SK-N-MC (cell line): ENCODE measurements at regions not wholly inside any gene's neighbourhood (a gene's known extent, or its start where the extent isn't known, plus 50 kb on each side); places are given as distances from the start of the nearest gene placed in this dataset.

Source experiments
- DNase-seq: peaks from one replicate; pipeline ENCODE4 v3.0.0-alpha.2; 2011; ENCODE audit warnings: low read depth, low spot score
- H3K27ac ChIP-seq: fragments of 200-600 bp; sonication (generic); 2 replicates; pipeline ENCODE4 v1.5.1; 2016; ENCODE audit warnings: mixed run types
- H3K36me3 ChIP-seq: fragments of 200-600 bp; sonication (generic); 2 replicates; pipeline ENCODE4 v1.6.1; 2017; ENCODE audit warnings: antibody characterized with exemption, low read length, mixed read lengths; ENCODE audit not compliant: insufficient read depth
- H3K4me3 ChIP-seq: fragments of 200-600 bp; sonication (generic); 2 replicates; pipeline ENCODE4 v1.5.1; 2016
- H3K9ac ChIP-seq: fragments of 200-600 bp; sonication (generic); 2 replicates; pipeline ENCODE4 v1.8.0; 2017; ENCODE audit warnings: mixed run types, mixed read lengths; ENCODE audit not compliant: insufficient read length
- H3K9me3 ChIP-seq: fragments of 200-600 bp; sonication (generic); 2 replicates; pipeline ENCODE4 v1.6.1; 2017; ENCODE audit warnings: low read depth, mild to moderate bottlenecking, antibody characterized with exemption, low read length, moderate library complexity, mixed read lengths
- EZH2 ChIP-seq: fragments of 200-600 bp; sonication (generic); IDR thresholded peaks from one replicate; pipeline ENCODE4 v1.6.1; 2017; ENCODE audit warnings: antibody characterized with exemption
- FOXP2 ChIP-seq: optimal IDR thresholded peaks from 2 replicates; pipeline ENCODE3; 2011; ENCODE audit warnings: mild to moderate bottlenecking, moderate library complexity; ENCODE audit not compliant: insufficient read depth; ENCODE audit errors: extremely low read length, control extremely low read depth
- POLR2AphosphoS5 ChIP-seq: IDR thresholded peaks from 2 replicates; pipeline ENCODE4 v1.6.1; 2012; ENCODE audit warnings: mild to moderate bottlenecking, low read depth, low read length, borderline replicate concordance

DNA sequence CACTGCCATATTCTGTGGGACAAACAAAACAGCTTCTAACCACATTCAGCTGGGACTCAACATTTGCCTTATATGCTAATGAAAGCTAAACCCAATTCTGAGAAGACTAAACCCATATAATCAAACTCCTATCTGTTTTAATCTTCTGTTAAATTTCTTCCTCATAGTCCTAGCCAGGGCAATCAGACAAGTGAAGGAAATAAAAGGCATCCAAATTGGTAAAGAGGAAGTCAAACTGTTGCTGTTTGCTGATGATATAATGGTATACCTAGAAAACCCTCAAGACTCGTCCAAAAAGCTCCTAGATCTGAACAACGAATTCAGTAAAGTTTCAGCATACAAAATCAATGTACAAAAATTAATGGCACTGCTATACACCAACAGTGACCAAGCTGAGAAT lies 157.1 kb downstream of the PHLDA1 start:
- Histone ChIP-seq H3K36me3 (no peaks in the 10 kb centered on the region), H3K4me3 (no peak overlapping the region), H3K9me3 (no peaks in the 10 kb centered on the region), H3K27ac (no peak overlapping the region), H3K9ac (no peak overlapping the region)
- TF ChIP-seq POLR2AphosphoS5 (no peak), EZH2 (no peak), FOXP2 (no peak)
- DNase-seq = no peak

DNA sequence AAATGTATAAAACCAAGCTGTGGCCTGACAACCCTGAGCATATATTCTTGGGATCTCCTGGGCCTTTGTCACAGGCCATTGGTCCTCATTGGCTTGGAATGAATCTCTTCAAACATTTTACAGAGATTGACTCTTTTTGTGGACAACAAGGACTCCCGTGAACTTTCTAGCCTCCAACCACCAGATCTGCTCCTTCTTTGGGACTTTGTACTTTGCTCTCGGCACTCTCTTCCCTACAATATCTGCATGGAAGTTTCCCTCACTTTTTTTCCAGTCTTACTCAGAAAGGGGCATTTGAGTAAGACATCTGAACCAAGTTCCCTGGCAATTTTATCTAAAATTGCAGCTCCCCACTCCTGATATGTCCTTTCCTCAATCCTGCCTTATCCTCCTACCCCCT lies 158.8 kb downstream of the PHLDA1 start:
- Histone ChIP-seq H3K9ac (no peak overlapping the region), H3K27ac (no peak overlapping the region), H3K9me3 (no peaks in the 10 kb centered on the region), H3K36me3 (no peaks in the 10 kb centered on the region), H3K4me3 (no peak overlapping the region)
- TF ChIP-seq POLR2AphosphoS5 = no peak
- TF ChIP-seq FOXP2 = no peak
- no peak for TF ChIP-seq EZH2
- no peak for DNase-seq

DNA sequence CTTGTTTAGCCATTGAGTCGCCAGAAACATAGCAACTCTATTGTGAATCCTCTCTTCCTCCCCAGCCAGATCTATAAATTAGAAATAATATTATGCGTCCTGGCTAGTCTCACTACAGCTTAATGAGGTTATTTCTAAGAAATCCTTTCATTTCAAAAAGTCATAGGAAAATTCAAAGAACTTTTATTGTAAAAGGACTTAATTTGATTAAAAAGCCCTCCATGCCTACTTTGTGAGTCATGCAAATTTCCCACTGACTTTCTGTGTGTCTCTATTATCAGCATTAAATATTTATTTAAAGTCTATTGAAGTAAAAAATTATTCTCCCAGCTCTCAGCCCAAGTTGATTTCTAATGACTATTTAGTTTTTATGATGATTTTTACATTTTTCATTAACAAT lies 160.7 kb downstream of the PHLDA1 start:
- H3K27ac ChIP-seq = no peak overlapping the region

GRCh38 chr12:75868501-75868900 lies 163.1 kb downstream of the PHLDA1 start:
- no peak for DNase-seq
- Histone ChIP-seq H3K36me3 (no peaks in the 10 kb centered on the region), H3K27ac (no peak overlapping the region), H3K9ac (no peak overlapping the region), H3K9me3 (no peaks in the 10 kb centered on the region), H3K4me3 (no peak overlapping the region)
- TF ChIP-seq POLR2AphosphoS5 (no peak), EZH2 (no peak), FOXP2 (no peak)

More for the DNA sequence above, 160.7 kb downstream of the PHLDA1 start:
- no peak for TF ChIP-seq POLR2AphosphoS5
- TF ChIP-seq FOXP2 = no peak
- no peak for TF ChIP-seq EZH2
- Histone ChIP-seq H3K36me3 (no peaks in the 10 kb centered on the region), H3K4me3 (no peak overlapping the region), H3K9me3 (no peaks in the 10 kb centered on the region), H3K9ac (no peak overlapping the region)
- DNase-seq = no peak

- DNase-seq = no peak
- Histone ChIP-seq H3K9ac (no peak overlapping the region), H3K4me3 (no peak overlapping the region), H3K36me3 (no peaks in the 10 kb centered on the region), H3K9me3 (no peaks in the 10 kb centered on the region), H3K27ac (no peak overlapping the region)
- TF ChIP-seq POLR2AphosphoS5 (no peak), FOXP2 (no peak), EZH2 (no peak)
These were observed 166.3 kb downstream of the PHLDA1 start for GRCh38 chr12:75865315-75865714.

GRCh38 chr12:75864161-75864560 lies 167.4 kb downstream of the PHLDA1 start:
- no peak overlapping the region for H3K4me3 ChIP-seq

DNA sequence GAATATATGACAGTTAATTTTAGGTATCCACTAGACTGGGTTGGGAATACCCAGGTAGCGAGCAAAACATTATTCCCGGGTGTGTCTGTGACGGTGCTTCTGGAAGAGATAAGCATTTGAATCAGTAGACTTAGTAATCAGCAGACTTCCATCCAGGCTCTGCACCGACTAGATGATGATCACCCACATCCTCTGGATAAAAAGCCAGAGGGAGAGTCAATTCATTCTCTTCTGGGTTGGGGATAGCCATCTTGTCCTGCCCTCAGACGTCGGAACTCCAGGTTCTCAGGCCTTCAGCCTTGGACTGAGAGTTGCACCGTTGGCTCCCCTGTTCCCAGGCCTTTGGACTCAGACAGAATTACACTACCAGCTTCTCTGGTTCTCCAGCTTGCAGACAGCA lies 168.0 kb downstream of the PHLDA1 start:
- Histone ChIP-seq H3K27ac (no peak overlapping the region), H3K9me3 (no peaks in the 10 kb centered on the region), H3K4me3 (no peak overlapping the region), H3K9ac (no peak overlapping the region), H3K36me3 (no peaks in the 10 kb centered on the region)
- no peak for TF ChIP-seq FOXP2
- no peak for TF ChIP-seq EZH2
- no peak for TF ChIP-seq POLR2AphosphoS5
- no peak for DNase-seq

More at GRCh38 chr12:75864161-75864560, 167.4 kb downstream of the PHLDA1 start:
- no peaks in the 10 kb centered on the region for H3K9me3 ChIP-seq
- no peak overlapping the region for H3K9ac ChIP-seq
- no peak for TF ChIP-seq EZH2
- TF ChIP-seq POLR2AphosphoS5 = no peak
- no peak for TF ChIP-seq FOXP2
- H3K27ac ChIP-seq = no peak overlapping the region
- DNase-seq = no peak
- no peaks in the 10 kb centered on the region for H3K36me3 ChIP-seq

- H3K9ac ChIP-seq = no peak overlapping the region
- no peak overlapping the region for H3K4me3 ChIP-seq
- TF ChIP-seq FOXP2 = no peak
- TF ChIP-seq POLR2AphosphoS5 = no peak
- no peak for TF ChIP-seq EZH2
- no peak for DNase-seq
- no peak overlapping the region for H3K27ac ChIP-seq
- no peaks in the 10 kb centered on the region for H3K9me3 ChIP-seq
- H3K36me3 ChIP-seq = no peaks in the 10 kb centered on the region
These were observed 168.7 kb downstream of the PHLDA1 start for GRCh38 chr12:75862692-75863471.

GRCh38 chr12:75859868-75860267 lies 171.7 kb downstream of the PHLDA1 start:
- Histone ChIP-seq H3K4me3 (no peak overlapping the region), H3K9ac (no peak overlapping the region), H3K27ac (no peak overlapping the region), H3K36me3 (no peaks in the 10 kb centered on the region), H3K9me3 (no peaks in the 10 kb centered on the region)
- no peak for TF ChIP-seq EZH2
- DNase-seq = no peak
